C4-2B (cell line): ENCODE measurements at regions not wholly inside any gene's neighbourhood (a gene's known extent, or its start where the extent isn't known, plus 50 kb on each side); places are given as distances from the start of the nearest gene placed in this dataset.

Experiments used
- H3K27ac ChIP-seq: fragments of 450-650 bp; 2 replicates; pipeline ENCODE4 v1.5.1; 2017
- CTCF ChIP-seq: fragments of 450-650 bp; conservative IDR thresholded peaks from 2 replicates; pipeline ENCODE4 v1.5.1; 2017; ENCODE audit warnings: mild to moderate bottlenecking
- ZFX ChIP-seq: fragments of 450-650 bp; IDR thresholded peaks from 2 replicates; pipeline ENCODE4 v1.6.1; 2017

GRCh38 chr9:106632621-106633020, 230.3 kb upstream of the ZNF462 start:
- H3K27ac ChIP-seq, result no peak overlapping the region
- no peak for TF ChIP-seq ZFX
- no peak for TF ChIP-seq CTCF

GRCh38 chr9:106634183-106634582, 228.8 kb upstream of the ZNF462 start:
- no peak overlapping the region for H3K27ac ChIP-seq
- no peak for TF ChIP-seq ZFX
- TF ChIP-seq CTCF, result no peak

GRCh38 chr9:106634641-106635040, 228.3 kb upstream of the ZNF462 start:
- no peak overlapping the region for H3K27ac ChIP-seq
- TF ChIP-seq CTCF, result no peak
- no peak for TF ChIP-seq ZFX

- TF ChIP-seq ZFX (no peak), CTCF (no peak)
- no peak overlapping the region for H3K27ac ChIP-seq
These were observed 225.5 kb upstream of the ZNF462 start for GRCh38 chr9:106637486-106637885.

- TF ChIP-seq ZFX (no peak), CTCF (no peak)
- H3K27ac ChIP-seq, result peak overlapping the region; percentile 77
These were observed 222.9 kb upstream of the ZNF462 start for GRCh38 chr9:106639873-106640568.

GRCh38 chr9:106643211-106643930, 219.6 kb upstream of the ZNF462 start:
- TF ChIP-seq CTCF (no peak), ZFX (no peak)
- no peak overlapping the region for H3K27ac ChIP-seq

GRCh38 chr9:106644661-106645060, 218.3 kb upstream of the ZNF462 start:
- TF ChIP-seq CTCF (no peak), ZFX (no peak)
- H3K27ac ChIP-seq, result no peak overlapping the region
